SW480 (cell line): ENCODE measurements at regions not wholly inside any gene's neighbourhood (a gene's known extent, or its start where the extent isn't known, plus 50 kb on each side); places are given as distances from the start of the nearest gene placed in this dataset.
A peak's percentile ranks its signal among the peaks of the same experiment; 100 is the strongest.

Experiments
- DNase-seq: peaks from one replicate; pipeline ENCODE4 v3.0.0-alpha.2; 2016; ENCODE audit warnings: low spot score

DNA sequence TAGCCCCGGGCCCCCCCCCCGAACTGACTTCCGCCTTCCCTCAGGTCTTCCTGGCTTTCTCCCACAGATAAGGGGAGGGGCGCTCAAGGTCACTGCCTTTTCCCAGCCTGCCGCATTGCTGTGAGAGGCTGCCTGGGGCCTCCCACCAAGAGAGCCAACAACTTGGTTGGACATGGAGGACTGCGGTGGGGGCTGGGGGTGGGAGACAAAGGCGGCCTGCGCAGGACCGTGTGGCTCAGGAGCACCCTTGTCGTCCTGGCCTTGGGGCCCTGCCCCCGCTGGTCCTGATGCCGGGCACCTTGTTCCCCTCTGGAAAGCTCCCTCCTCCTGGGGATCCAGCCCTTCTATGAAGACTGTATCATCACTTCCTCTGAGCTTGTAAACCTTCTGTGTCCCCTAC is 105.6 kb upstream of the FOXF1 start:
- no peak for DNase-seq

DNA sequence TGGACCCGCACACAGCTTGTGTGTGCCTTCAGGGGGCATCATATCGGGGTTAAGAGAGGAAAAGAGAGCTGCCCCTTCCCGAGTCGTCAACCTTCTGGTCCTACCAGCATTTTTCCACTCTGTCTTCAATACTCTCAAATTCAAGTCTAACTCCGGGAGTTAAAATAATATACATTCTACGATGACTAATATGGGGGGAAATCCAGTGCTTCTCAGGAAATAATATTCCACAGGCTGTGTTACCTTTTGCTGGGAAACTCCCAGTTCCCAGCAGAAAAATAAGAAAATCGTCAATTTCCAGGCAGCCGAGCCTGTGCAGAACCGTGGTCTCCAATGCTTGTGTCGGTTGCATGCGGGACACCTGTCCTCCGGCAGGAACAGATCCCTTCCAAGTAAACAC is 105.0 kb upstream of the FOXF1 start:
- no peak for DNase-seq

DNA sequence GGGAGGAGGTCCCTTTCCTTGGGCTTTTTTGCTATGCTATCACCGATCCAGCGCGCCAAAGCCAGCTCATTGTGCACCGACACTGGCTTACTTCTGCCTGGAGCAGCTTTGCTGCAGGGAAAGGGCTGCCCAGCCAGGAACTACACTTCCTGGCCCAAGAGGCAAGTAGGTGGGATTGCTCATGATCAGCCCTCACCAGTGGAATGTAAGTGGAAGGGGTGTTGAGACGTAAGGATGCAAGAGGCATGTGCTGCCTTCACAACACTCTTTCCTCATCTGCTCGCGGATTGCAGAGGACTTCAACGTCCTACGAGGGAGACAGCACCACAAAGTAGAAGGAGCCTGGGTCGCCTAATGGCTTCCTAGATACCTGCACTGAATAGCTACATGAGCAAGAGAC is 104.3 kb upstream of the FOXF1 start:
- DNase-seq = no peak

DNA sequence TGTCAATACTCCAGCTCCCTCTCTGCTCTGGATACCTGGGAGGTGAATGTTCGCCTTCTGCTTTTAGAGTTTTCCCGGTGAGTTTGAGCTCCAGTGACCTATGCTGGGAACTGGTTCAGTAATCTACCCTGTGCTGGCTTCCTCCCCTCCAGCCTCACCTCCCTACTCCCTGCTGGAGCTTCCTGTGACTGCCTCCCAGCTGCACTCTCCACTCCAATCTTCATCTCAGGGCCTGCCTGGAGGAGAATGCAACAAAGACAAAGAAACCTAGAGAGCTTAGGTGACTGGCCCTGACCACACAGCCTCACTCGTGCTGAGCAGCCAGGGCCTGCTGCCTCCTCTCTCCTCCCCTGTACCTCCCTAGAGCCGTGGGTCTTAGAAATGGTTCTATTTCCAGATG is 101.6 kb upstream of the FOXF1 start:
- no peak for DNase-seq

DNA sequence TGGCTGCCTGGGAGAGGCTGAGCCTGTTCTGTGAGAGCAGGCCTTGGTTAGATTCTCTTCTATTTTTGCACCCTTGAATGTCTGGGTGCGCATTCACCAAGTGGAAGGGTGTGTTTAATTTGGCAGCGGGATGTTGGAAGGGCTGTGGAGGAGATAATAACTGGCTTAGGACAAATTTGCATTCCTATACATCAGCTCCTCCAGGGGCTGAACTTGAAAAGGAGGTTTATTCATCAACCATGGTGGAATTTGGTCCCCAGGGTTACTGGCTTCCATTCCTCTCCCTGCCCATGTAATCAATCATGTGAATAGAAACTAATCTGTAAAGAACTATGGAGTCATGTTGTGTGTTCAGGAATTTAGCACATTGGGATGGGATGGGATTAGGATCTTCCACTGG is 100.2 kb upstream of the FOXF1 start:
- DNase-seq = no peak

DNA sequence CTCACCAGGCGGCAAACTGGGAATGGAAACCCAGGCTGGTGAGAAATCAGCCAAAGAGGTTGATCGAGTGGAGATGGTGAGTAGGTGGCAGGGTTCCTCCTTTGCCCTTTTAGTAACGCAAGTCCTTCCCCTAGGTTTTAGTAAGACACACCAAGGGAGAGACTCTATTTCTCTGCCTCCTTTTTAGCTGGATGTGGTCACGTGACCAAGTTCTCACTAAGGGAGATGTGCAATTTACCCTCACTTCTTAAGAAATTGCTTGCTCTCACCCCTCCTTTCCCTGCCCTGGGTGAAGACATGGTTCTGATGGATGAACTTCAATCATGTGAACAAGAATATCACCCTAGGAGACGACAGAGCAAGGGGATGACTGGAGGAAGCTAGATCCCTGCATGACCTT is 99.8 kb upstream of the FOXF1 start:
- DNase-seq = no peak

DNA sequence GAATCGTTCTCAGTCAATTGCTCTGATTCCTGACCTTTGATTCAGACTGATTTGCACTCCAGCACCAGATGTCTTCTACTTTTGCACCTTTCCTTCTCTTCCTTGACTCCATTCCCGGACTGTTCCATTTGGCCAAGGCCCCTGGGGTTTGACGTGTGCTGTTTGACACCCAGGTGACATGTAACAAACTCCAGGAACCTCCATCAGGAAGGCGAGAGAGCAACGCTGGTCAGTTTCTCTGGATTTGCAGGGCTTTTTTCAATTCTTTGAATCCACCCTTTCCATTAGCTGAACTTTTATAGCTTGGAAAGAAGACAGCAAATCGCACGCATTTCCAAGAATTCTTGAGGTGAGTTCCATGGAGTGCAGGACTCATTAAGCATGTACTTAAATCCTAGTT is 98.4 kb upstream of the FOXF1 start:
- DNase-seq = no peak

DNA sequence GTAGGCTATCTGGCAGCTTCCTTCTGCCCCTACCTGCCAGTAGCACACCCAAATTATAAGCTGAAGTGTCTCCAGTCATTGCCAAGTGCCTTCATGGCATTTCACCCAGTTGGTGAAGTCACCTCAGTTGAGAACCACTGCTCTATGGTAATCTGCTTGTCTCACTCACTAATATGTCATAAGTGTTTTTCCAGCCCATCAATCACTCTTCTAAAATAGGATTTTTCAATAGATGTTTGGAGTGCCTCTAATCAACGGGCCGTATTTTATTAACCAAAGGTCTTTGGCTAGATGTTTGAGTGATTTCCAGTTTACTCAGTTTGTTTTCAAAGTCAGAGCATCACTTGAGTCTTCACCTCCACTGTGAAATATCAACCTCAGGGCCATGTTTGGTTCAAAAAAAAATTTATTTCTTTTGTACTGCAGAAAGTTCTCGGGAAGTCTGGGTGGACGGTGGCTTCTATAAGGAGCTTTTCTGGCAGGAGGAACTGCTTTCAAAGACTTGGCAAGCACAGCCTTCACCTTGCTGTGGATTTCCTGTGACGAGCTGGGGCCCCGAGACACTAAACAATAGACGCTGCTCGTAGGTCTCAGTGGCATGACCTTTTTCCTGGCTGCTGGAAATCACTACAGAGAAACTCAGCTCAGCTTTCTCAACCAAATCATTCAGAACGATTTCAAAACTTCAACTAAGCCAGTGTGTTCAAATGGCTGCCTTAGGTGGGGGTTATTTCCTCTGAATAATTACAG is 95.2 kb upstream of the FOXF1 start:
- no peak for DNase-seq

DNA sequence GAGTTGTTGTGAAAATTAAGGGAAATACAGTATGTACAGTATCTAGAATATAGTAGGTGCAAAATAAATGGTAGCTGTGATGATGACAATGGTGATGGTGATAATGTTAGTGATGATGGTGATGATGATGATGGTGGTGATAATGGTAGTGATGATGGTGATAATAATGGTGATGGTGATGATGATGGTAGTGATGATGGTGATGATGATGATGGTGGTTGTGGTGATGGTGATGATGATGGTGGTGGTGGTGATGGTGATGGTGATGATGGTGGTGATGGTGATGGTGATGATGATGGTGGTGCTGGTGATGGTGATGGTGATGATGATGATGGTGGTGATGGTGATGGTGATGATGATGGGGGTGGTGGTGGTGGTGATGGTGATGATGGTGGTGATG is 91.3 kb upstream of the FOXF1 start:
- no peak for DNase-seq

DNA sequence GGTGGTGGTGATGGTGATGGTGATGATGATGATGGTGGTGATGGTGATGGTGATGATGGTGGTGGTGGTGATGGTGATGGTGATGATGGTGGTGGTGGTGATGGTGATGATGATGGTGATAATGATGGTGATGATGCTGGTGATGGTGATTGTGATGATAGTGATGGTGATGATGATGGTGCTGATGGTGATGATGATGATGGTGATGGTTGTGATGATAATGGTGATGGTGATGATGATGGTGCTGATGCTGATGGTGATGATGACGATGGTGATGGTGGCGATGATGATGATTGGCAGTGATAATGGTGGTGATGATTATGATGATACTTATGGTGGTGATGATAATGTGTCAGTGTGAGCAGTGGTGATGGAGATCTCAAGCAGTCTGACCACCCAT is 90.8 kb upstream of the FOXF1 start:
- no peak for DNase-seq

DNA sequence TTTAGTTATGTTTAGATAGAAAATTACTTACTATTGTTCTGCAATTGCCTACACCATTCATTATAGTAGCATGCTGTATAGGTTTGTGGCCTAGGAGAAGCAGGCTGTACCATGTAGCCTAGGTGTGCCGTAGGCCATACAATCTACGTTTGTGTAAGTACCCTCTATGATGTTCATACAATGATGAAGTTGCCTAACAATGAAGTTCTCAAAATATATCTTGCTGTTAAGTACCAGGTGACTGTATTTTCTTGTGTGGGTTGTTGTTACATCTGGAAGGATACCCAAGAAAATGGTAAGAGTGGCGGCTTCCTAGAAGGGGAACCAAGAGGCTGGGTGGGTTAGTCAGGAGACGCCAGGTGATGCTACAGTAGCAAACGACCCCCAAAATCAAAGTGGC is 88.3 kb upstream of the FOXF1 start:
- no peak for DNase-seq

DNA sequence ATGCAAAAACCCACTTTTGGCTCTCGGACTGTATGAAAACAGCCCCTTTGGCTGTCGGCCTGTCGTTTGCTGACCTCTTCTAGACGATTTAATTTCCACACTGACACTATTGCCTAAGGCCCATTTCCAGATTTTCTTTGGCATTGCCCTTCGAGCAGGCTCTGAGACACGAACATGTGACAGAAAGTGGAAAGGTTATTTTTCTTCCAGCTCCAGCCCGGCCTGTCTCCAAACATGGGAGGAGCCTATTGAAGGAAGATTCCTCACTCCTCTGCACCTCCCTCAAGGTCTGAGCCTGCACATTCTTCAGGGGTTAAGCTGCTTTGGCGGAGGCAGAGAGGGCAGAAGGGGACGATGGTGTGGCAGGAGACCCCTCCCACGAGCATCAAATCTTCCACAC is 85.9 kb upstream of the FOXF1 start:
- DNase-seq = no peak

DNA sequence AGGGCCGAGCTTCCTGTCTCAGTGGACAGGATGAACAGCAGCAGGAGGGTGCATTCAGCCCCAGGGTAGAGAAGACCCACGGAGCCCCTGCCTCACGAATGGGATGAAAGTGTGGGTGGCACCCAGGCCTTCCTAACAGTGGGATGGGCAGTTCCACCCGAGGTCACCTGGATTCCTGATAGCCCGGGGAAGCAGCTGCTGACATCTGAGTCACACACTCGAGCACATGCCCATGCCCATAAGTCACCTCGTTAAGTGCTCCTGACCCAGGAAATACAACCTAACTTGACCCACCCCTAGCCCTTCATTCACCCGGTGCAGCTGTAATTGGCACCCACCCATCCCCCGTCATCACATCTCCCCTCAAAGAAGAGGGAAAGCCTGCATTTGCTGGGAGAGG is 85.3 kb upstream of the FOXF1 start:
- peak; percentile 13 for DNase-seq

DNA sequence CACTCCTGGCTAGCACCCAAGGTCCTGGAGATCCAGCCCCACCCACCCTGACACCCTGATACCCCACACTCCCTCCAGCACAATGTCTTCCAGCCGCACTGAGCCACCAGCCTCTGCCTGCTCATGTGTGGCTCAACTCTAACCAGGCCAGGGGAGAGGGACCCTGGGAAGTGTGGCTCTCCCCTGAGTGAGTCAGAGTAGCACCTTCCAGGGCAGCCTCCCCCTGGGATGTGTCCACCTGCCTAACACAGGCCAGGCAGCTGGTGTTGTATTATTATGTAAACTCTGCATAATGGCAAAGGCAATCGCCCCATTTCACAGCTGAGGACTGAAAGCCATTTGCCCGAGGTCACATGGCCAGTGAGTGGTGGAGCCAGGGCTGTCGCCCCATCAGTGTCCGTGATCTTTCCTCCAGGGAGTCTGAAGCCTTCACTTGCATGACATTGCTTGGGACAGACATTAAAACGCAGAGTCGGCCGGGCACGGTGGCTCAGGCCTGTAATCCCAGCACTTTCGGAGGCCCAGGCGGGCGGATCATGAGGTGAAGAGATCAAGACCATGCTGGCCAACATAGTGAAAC is 84.2 kb upstream of the FOXF1 start:
- no peak for DNase-seq

DNA sequence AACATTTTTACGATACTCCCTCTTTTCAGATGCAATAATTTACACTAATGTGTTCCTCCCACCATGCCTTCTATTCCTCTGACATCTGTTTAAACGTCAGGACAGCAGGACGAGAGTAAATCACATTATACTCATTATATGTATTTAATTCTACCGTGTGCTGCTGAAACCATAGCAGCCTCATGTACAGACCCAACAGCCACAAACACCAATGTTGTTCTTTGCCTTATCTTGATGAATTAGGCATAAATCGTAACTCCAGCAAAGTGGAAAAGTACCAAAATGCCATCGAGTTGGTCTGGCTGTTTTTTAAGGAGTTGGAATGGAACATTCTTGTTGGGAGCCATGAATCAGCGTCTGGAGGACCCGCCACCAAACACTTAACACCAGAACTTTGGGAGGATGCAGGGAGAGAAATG is 82.9 kb upstream of the FOXF1 start:
- DNase-seq = no peak

DNA sequence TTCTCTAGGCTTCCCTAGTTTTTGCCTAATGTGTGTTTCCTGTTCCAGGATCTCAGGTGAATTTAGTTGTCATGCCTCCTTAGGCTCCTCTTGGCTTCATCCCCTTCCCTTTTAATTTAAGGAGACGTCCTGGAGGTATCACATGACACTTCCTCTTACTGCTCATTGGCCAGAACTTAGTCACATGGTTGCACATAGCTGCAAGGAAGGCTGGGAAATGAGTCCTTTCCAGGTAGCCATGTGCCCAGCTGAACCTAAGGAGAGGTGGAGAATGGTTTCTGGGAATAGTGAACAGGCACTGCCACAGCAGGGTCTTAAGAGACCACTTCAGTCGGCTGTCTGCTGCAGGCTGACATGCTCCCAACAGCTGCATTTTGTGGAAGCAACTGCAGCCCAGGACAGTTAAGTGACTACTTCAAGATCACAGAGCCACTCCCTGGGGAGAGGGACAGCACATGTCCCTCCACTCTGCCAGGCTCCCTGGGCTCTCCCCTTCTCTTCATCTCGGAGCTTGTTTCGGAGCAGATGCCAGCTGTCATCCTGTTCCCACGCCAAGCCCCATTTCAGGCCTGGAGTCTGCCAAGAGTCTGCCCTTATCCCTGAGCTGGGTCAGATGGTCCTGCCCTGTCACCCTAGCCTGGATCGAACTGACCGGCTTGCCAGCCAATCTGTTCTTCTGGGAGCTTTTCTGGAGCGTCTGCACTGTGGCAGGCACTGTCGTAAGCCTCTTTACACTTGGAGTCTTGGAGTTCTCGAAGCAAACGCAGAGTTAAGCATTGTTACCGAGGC is 81.4 kb upstream of the FOXF1 start:
- no peak for DNase-seq

DNA sequence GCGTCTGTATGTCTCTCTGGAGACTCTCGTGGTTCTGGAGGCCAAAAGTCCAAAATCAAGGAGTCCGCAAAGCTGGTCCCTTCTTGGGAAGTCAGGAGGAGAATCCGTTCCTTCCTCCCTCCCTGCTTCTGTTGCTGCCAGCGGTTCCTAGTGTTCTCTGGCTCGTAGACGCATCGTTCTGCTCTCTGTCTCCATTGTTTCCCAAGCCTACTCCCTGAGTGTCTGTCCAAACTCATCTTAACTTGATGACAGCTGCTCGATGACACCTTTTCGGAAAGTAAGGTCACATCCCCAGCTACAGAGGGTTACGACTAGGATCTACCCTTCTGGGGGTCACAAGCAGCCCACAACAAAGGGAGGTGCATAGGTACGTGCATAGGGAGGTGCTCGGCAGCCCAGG is 80.7 kb upstream of the FOXF1 start:
- no peak for DNase-seq

DNA sequence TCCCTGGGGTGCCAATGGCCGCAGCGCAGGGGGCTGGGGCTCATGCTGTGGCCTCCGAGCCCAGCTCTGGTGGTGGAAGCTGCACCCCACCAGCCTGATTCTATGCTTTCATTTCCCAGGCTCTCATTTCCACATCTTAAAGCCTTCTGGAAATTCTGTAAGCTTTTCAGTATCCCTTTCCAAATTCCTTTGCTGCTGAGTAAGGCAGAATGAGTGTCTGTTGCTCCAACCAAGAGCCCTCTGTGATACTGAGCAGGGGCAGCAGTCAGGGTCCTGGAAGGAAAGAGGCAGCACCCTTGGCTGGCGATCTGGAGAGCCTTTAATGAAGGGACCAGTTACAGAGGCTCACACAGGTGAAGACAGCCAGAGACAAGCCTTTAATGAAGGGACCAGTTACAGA is 79.5 kb upstream of the FOXF1 start:
- no peak for DNase-seq

DNA sequence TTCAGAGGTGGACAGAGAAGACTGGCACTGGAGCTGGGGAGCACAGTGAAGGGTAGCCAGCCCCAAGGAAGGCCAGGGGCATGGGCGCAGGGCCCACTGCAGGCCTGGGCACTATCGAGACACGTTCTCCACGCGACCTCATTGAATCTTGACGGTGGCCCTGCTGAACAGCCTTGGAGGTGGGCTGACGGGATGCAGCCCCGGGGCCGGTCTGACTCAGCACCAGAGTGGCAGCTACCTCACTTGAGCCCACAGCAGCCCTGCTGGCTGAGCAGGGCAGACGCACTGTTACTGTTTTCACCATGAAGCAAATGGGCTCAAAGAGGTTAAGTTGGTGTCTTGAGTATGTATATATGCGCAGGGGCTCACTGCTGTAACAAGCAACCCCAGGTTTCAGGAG is 78.8 kb upstream of the FOXF1 start:
- no peak for DNase-seq

DNA sequence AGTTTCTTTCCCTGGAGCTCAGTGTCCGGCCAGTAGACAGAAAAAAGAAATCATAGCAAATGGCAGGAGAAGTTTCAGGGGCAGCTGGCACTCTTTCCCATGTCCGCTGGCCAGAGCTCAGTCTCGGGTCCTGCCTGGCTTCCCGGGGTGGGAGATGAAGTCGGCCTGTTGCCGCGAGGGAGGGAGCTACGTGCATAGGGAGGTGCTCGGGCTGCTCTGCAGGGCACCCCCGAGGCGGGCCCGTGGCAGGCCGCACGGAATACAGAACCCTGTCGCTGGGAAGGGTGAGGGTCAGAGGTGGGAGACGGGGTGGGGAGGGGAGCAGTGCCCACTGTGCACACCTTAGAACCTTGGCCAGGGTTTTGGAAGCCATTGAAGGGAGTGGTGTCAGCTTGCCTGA is 78.3 kb upstream of the FOXF1 start:
- DNase-seq = no peak

DNA sequence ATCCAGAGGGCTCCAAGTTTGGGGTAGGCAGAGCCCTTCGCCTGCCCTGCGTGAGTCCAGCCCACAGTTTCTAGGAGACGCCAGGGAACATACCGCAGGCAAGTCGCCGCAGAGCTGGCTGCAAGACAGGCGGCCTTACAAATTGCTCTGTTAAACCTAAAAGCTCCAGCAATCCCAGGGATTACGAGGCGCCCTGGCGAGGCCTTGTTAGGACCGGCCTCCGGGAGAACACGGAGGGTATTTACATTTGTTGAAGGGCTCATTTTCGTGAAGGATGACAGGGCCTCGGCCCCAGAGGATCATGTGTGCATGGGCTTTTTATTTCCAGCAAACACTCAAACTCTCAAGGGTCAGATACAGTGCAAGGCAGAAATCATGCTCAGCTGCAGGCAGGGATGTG is 77.6 kb upstream of the FOXF1 start:
- DNase-seq = no peak

DNA sequence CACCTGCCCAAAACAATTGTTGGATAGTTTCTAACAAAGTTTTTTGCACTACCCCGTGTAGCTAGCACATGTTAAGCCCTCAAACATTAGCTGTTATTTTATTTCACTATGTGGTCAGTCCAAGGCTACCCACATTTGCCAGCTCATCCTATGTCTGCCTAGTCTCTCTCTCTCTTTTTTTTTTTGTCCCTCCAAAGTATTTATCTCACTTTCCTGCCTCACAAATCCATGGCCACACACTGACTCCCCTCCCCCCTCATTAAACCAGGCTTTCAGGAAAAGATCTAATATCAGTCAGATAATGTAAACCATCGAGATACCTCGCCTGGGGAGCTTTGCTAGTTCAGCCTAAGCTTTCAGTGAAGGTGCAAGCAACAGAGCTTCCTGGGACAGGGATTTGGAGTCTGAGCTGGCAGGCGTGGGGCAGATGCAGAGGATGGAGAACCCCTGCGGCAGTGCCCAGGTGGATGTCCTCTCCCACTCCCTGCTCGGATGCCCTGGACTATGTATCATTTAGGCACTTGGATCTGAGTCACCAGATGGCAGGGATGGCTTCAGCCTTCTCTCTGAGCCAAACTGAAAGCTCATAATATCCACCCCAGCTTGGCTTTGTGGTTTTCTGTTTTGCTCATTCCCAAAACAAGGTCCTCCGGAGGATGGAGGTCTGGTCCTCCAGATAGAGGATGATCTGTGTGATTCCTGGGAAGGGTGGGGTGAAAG is 73.7 kb upstream of the FOXF1 start:
- DNase-seq = no peak

DNA sequence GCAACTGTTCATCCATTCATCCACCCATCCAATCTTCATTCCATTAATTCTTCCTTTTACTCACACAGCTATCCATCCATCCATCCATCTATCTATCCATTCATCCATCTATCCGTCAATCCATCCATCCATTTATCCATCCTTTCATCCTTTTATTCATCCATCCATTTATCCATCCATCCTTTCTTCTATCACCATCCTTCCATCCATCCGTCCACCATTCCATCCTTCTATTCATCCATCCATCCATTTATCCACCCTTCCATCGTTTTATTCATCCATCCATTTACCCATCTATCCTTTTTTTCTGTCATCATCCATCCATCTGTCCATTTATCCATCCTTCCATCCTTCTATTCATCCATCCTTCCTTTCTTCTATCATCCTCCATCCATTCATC is 73.0 kb upstream of the FOXF1 start:
- DNase-seq = no peak
